ENCODE measurements at regions not wholly inside any gene's neighbourhood (a gene's known extent, or its start where the extent isn't known, plus 50 kb on each side); places are given as distances from the start of the nearest gene placed in this dataset.

GRCh38 chr14:81772381-81772780 lies 238.7 kb upstream of the SEL1L start:
- no peak for TF ChIP-seq POLR2A (IDR thresholded peaks at IDR 0.05; ENCODE audit: low read depth, low read length)
- TF ChIP-seq POLR2AphosphoS5 (IDR thresholded peaks at IDR 0.05; ENCODE audit: low read depth, low read length) = no peak
